IMR-90 (cell line): ENCODE measurements at regions not wholly inside any gene's neighbourhood (a gene's known extent, or its start where the extent isn't known, plus 50 kb on each side); places are given as distances from the start of the nearest gene placed in this dataset.

ENCODE experiments used
- ATAC-seq: fragments of 200-7000 bp; cut with Tn5 transposase; 2 replicates; pipeline ENCODE4 v1.9.1; 2020; ENCODE audit warnings: low read depth, mild to moderate bottlenecking, moderate library complexity
- BruUV-seq: library from RNA; stranded (reverse); fragments of 400-500 nt; replicated peaks from 2 replicates; lab custom pipeline; 2021; lab: Mats Ljungman, UMichigan
- CTCF ChIA-PET: fragments of 300-600 bp; formaldehyde crosslinking; extraction: SDS; loops from one replicate; lab custom pipeline; 2021; ENCODE audit warnings: antibody characterized with exemption; lab: Yijun Ruan, JAX
- POLR2A ChIA-PET: fragments of 300-600 bp; sonication (Branson Sonifier 250); formaldehyde crosslinking; loops from one replicate; lab custom pipeline; 2022; ENCODE audit warnings: antibody characterized with exemption; ENCODE audit not compliant: unreplicated experiment; lab: Charles Lee
- DNase-seq: peaks from one replicate; pipeline ENCODE4 v3.0.0; 2013
- H2AFZ ChIP-seq: replicated peaks from 2 replicates; pipeline ENCODE3; 2013; ENCODE audit warnings: low read length, mild to moderate bottlenecking; ENCODE audit not compliant: poor library complexity
- H2AK5ac ChIP-seq: 2 replicates; pipeline ENCODE4 v1.6.1; 2013; ENCODE audit warnings: low read depth, low read length, inconsistent platforms
- H2AK9ac ChIP-seq: replicated peaks from 2 replicates; pipeline ENCODE3; 2013; ENCODE audit warnings: mild to moderate bottlenecking, low read depth, low read length, moderate library complexity; ENCODE audit not compliant: poor library complexity
- H2BK120ac ChIP-seq: 2 replicates; pipeline ENCODE4 v1.6.1; 2013; ENCODE audit warnings: low read depth, low read length, inconsistent platforms
- H2BK15ac ChIP-seq: 3 replicates; pipeline ENCODE4 v1.6.1; 2013; ENCODE audit warnings: low read depth, low read length, inconsistent platforms
- H2BK20ac ChIP-seq: 2 replicates; pipeline ENCODE4 v1.6.1; 2013; ENCODE audit warnings: low read depth, mild to moderate bottlenecking, inconsistent platforms, low read length, moderate library complexity
- H2BK5ac ChIP-seq: 2 replicates; pipeline ENCODE4 v1.6.1; 2013; ENCODE audit warnings: mild to moderate bottlenecking, low read depth, low read length, inconsistent platforms; ENCODE audit not compliant: poor library complexity, severe bottlenecking
- H3K14ac ChIP-seq: replicated peaks from 2 replicates; pipeline ENCODE4 v1.6.1; 2013; ENCODE audit warnings: low read depth, low read length, inconsistent platforms
- H3K18ac ChIP-seq: 2 replicates; pipeline ENCODE4 v1.6.1; 2013; ENCODE audit warnings: low read depth, low read length, control low read depth
- H3K23ac ChIP-seq: 2 replicates; pipeline ENCODE4 v1.6.1; 2013; ENCODE audit warnings: low read depth, low read length, inconsistent platforms
- H3K27ac ChIP-seq: 2 replicates; pipeline ENCODE4 v1.5.1; 2013; ENCODE audit warnings: mild to moderate bottlenecking, control low read depth, low read length; ENCODE audit not compliant: insufficient read depth
- H3K27me3 ChIP-seq: 2 replicates; pipeline ENCODE4 v1.6.1; 2013; ENCODE audit warnings: low read length; ENCODE audit not compliant: control insufficient read depth, insufficient read depth
- H3K36me3 ChIP-seq: 2 replicates; pipeline ENCODE4 v1.6.1; 2013; ENCODE audit warnings: low read length, mixed read lengths; ENCODE audit not compliant: control insufficient read depth, insufficient read depth
- H3K4ac ChIP-seq: 2 replicates; pipeline ENCODE4 v1.6.1; 2013; ENCODE audit warnings: low read depth, low read length, inconsistent platforms
- H3K4me1 ChIP-seq: 2 replicates; pipeline ENCODE4 v1.6.1; 2013; ENCODE audit warnings: low read length, mixed read lengths; ENCODE audit not compliant: control insufficient read depth, insufficient read depth
- H3K4me2 ChIP-seq: 2 replicates; pipeline ENCODE4 v1.6.1; 2013; ENCODE audit warnings: low read depth, mild to moderate bottlenecking, control low read depth, low read length, moderate library complexity
- H3K4me3 ChIP-seq: 2 replicates; pipeline ENCODE4 v1.5.1; 2013; ENCODE audit warnings: low read depth, mild to moderate bottlenecking, control low read depth, low read length, moderate library complexity; ENCODE audit not compliant: insufficient read depth
- H3K56ac ChIP-seq: 2 replicates; pipeline ENCODE4 v1.6.1; 2013; ENCODE audit warnings: low read length, inconsistent platforms; ENCODE audit not compliant: insufficient read depth; ENCODE audit errors: extremely low read depth
- H3K79me1 ChIP-seq, 2 experiments: 2 replicates each; pipeline ENCODE4 v1.6.1; 2013; ENCODE audit warnings: low read length in 2 of 2, inconsistent platforms in 1 of 2, low read depth in 1 of 2
- H3K9ac ChIP-seq: 2 replicates; pipeline ENCODE4 v1.6.1; 2013; ENCODE audit warnings: low read depth, low read length, control low read depth
- H3K9me1 ChIP-seq: 2 replicates; pipeline ENCODE4 v1.6.1; 2013; ENCODE audit warnings: low read length, inconsistent platforms; ENCODE audit not compliant: insufficient read depth
- H3K9me3 ChIP-seq: 2 replicates; pipeline ENCODE4 v1.6.1; 2013; ENCODE audit warnings: low read length; ENCODE audit not compliant: control insufficient read depth, insufficient read depth
- H4K20me1 ChIP-seq: 2 replicates; pipeline ENCODE4 v1.6.1; 2013; ENCODE audit warnings: low read length, inconsistent platforms; ENCODE audit not compliant: insufficient read depth
- H4K5ac ChIP-seq: 2 replicates; pipeline ENCODE4 v1.6.1; 2013; ENCODE audit warnings: mild to moderate bottlenecking, low read depth, low read length, control low read depth
- H4K8ac ChIP-seq, 2 experiments: 2 replicates each; pipeline ENCODE4 v1.6.1; 2013; ENCODE audit warnings: low read depth in 2 of 2, low read length in 2 of 2, control low read depth in 1 of 2, inconsistent platforms in 1 of 2
- H4K91ac ChIP-seq: 2 replicates; pipeline ENCODE4 v1.6.1; 2013; ENCODE audit warnings: low read depth, low read length, inconsistent platforms; ENCODE audit not compliant: insufficient read depth
- BHLHE40 ChIP-seq: fragments of 150-350 bp; IDR thresholded peaks from 2 replicates; pipeline ENCODE4 v1.6.1; 2016; ENCODE audit warnings: mild to moderate bottlenecking, low read depth, low read length
- CEBPB ChIP-seq: IDR thresholded peaks from 2 replicates; pipeline ENCODE4 v1.6.1; 2012; ENCODE audit warnings: low read depth, low read length, improper control_type of control experiment
- CHD1 ChIP-seq: IDR thresholded peaks from 2 replicates; pipeline ENCODE4 v1.6.1; 2012; ENCODE audit warnings: low read depth, low read length, improper control_type of control experiment
- CTCF ChIP-seq: conservative IDR thresholded peaks from 2 replicates; pipeline ENCODE4 v1.5.1; 2012; ENCODE audit warnings: mild to moderate bottlenecking, low read depth, low read length, improper control_type of control experiment
- FOS ChIP-seq: fragments of 150-350 bp; IDR thresholded peaks from 2 replicates; pipeline ENCODE4 v1.6.1; 2016; ENCODE audit warnings: low read depth, low read length
- MAFK ChIP-seq: IDR thresholded peaks from 2 replicates; pipeline ENCODE4 v1.6.1; 2012; ENCODE audit warnings: low read depth, low read length, improper control_type of control experiment
- NFE2L2 ChIP-seq: fragments of 150-350 bp; IDR thresholded peaks from 2 replicates; pipeline ENCODE4 v1.6.1; 2016; ENCODE audit warnings: low read depth, mild to moderate bottlenecking, low read length
- RAD21 ChIP-seq: IDR thresholded peaks from 2 replicates; pipeline ENCODE4 v1.6.1; 2012; ENCODE audit warnings: low read length, improper control_type of control experiment
- SMC3 ChIP-seq: fragments of 150-350 bp; IDR thresholded peaks from 2 replicates; pipeline ENCODE4 v1.6.1; 2016; ENCODE audit warnings: low read depth, mild to moderate bottlenecking, antibody characterized with exemption, low read length, moderate library complexity
- WGBS, 2 experiments: methylation state at CpG; one replicate each; pipeline versions ENCODE4 v1.1.5 to v1.1.7; 2013; ENCODE audit warnings: missing lambda C conversion rate in 2 of 2; ENCODE audit not compliant: insufficient read length in 1 of 2; ENCODE audit errors: extremely low coverage in 2 of 2; 5-methylcytosine and 5-hydroxymethylcytosine counted together
- dilution Hi-C: fragments of 300-500 bp; cut with HindIII; formaldehyde crosslinking; loops from one replicate; pipeline ENCODE4 v1.14.3; 2018; ENCODE audit warnings: low sequenced_read_pairs; ENCODE audit not compliant: unreplicated experiment
- in situ Hi-C: fragments of 300-500 bp; cut with MboI; formaldehyde crosslinking; loops from 3 replicates; pipeline ENCODE4 v1.14.3; 2019; ENCODE audit warnings: low sequenced_read_pairs, inconsistent platforms, mixed read lengths
- intact Hi-C: fragments of 100-400 bp; cut with micrococcal nuclease; formaldehyde crosslinking; loops from 2 replicates; pipeline ENCODE4 v1.10.0; 2022

GRCh38 chr4:171348090-171348489, 465.1 kb upstream of the GALNTL6 start:
- intact Hi-C loops (no loop called here), dilution Hi-C loops (no loop called here), in situ Hi-C loops (no loop called here)
- WGBS, 2 experiments = no CpG with 5 or more reads among the region's 2 CpGs
- ChIA-PET POLR2A (no interaction called here), CTCF (interaction anchor here (0.6 kb wide), 1 partner anchor 23 kb away, joined by 3 read pairs; no protein-coding TSS in a partner anchor)
- Histone ChIP-seq H4K8ac (no peak overlapping the region), H4K91ac (no peak overlapping the region), H3K4me3 (no peak overlapping the region), H3K23ac (no peak overlapping the region), H3K4me2 (no peak overlapping the region), H3K79me1 (no peaks in the 10 kb centered on the region), H3K36me3 (no peaks in the 10 kb centered on the region), H2BK120ac (no peak overlapping the region), H3K9me3 (no peaks in the 10 kb centered on the region), H3K27me3 (no peaks in the 10 kb centered on the region), H3K18ac (no peak overlapping the region), H2AK9ac (no peak overlapping the region), H2AFZ (no peak overlapping the region), H3K4ac (no peak overlapping the region), H2BK20ac (no peak overlapping the region), H3K14ac (no peak overlapping the region), H3K9ac (no peak overlapping the region), H3K56ac (no peak overlapping the region), H2BK5ac (no peak overlapping the region), H3K4me1 (no peaks in the 10 kb centered on the region), H2BK15ac (no peak overlapping the region), H2AK5ac (no peak overlapping the region), H3K27ac (no peak overlapping the region), H4K5ac (no peak overlapping the region), H3K9me1 (no peaks in the 10 kb centered on the region), H4K20me1 (no peaks in the 10 kb centered on the region)
- no peak for TF ChIP-seq SMC3
- TF ChIP-seq CTCF = no peak
- no peak for TF ChIP-seq CEBPB
- TF ChIP-seq CHD1 = no peak
- no peak for TF ChIP-seq BHLHE40
- no peak for TF ChIP-seq NFE2L2
- TF ChIP-seq RAD21 = no peak
- TF ChIP-seq MAFK = no peak
- TF ChIP-seq FOS = no peak
- no TSS peak for BruUV-seq
- no peak for DNase-seq
- no peak for ATAC-seq
